Effector memory CD8-positive, alpha-beta T cell (primary cell): ENCODE measurements at regions not wholly inside any gene's neighbourhood (a gene's known extent, or its start where the extent isn't known, plus 50 kb on each side); places are given as distances from the start of the nearest gene placed in this dataset.

Experiments used
- ATAC-seq: fragments of 150-1000 bp; cut with Tn5 transposase; replicated peaks from 2 replicates; pipeline ENCODE4 v1.10.0; 2021; ENCODE audit warnings: mild to moderate bottlenecking, moderate library complexity
- DNase-seq, 3 experiments: peaks; one replicate each; pipeline ENCODE4 v3.0.0; 2021
- H3K27ac Mint-ChIP-seq, 2 donors: one replicate each; pipeline ENCODE4 v1.8.0; 2022; ENCODE audit warnings: mild to moderate bottlenecking in 2 of 2, mixed read lengths in 2 of 2, moderate library complexity in 2 of 2
- H3K27me3 Mint-ChIP-seq, 2 donors: one replicate each; pipeline ENCODE4 v1.8.0; 2022; ENCODE audit warnings: mixed read lengths in 2 of 2
- H3K36me3 Mint-ChIP-seq: one replicate; pipeline ENCODE4 v1.8.0; 2022; ENCODE audit warnings: mild to moderate bottlenecking, moderate library complexity, mixed read lengths; ENCODE audit not compliant: insufficient read depth
- H3K4me1 Mint-ChIP-seq, 2 donors: one replicate each; pipeline ENCODE4 v1.8.0; 2022; ENCODE audit warnings: low read depth in 2 of 2, mixed read lengths in 2 of 2
- H3K4me3 Mint-ChIP-seq, 2 donors: one replicate each; pipeline ENCODE4 v1.8.0; 2022; ENCODE audit warnings: mild to moderate bottlenecking in 2 of 2, mixed read lengths in 2 of 2, moderate library complexity in 2 of 2
- H3K9me3 Mint-ChIP-seq, 2 donors: one replicate each; pipeline ENCODE4 v1.8.0; 2022; ENCODE audit warnings: mixed read lengths in 2 of 2

DNA sequence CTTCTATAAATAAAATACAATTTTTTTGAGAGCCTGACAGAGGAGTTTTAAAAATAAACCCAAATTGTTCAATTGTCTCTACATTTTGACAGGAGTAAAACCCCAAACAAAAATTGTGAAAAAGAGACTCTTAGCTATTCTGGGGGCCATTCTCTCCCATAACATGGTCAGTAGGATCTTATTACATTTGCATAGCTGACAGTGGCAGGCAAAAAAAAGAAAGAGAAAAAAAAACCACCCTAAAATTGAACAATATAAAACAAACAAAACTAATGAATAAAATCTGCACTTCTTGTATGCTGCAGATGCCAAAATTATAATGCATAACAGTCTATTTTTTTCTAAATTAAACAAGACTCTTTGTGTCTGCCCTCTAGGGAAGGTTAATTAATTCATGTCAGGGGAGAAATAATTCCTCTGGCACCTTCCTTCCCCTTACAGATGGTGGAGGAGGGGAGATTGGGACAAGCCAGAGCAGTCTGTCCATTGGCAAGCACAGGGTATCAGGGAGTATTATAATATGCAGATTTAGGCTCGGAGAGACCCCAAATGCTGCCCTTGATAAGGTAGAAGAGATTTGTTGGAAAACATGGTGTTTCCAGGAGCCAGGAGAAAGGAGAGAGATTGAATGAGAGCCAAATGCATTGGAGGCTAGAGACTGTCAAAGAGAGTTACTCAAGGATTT lies 79.7 kb upstream of the CDH6 start:
- Mint-ChIP-seq H3K9me3 (peaks cover 7 to 21% of the 10 kb centered on the region in 2 donors), H3K4me1 (no peaks in the 10 kb centered on the region), H3K27ac (no peak overlapping the region), H3K36me3 (no peaks in the 10 kb centered on the region), H3K27me3 (no peaks in the 10 kb centered on the region), H3K4me3 (no peak overlapping the region)
- no peak for DNase-seq
- no peak for ATAC-seq

GRCh38 chr5:31113101-31113500 lies 80.4 kb upstream of the CDH6 start:
- Mint-ChIP-seq H3K27ac (no peak overlapping the region), H3K9me3 (peaks cover 7 to 21% of the 10 kb centered on the region in 2 donors), H3K4me3 (no peak overlapping the region), H3K4me1 (no peaks in the 10 kb centered on the region), H3K27me3 (no peaks in the 10 kb centered on the region), H3K36me3 (no peaks in the 10 kb centered on the region)
- DNase-seq (no peak), ATAC-seq (no peak)

DNA sequence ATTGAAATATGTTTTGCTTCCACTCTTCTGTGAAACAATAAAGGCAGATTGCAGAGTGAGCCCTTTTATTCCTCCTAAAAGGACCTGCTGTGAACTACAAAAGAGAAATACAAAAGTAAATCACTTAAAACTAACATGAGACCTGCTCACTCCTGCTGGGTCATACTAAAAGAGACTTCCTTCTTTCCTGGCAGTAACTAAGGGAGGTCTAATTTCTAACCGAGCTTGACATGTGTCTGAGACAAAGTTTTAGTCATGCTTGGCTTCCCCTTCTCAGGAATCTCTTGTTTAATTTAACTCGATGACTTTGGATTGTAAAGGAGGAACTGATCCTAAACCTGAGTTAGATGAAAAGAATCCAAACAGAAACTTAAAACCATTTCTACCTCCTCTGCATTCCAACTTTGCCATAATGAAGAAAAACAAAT lies 86.4 kb upstream of the CDH6 start:
- ATAC-seq (no peak), DNase-seq (no peak)
- H3K27me3 Mint-ChIP-seq: no peaks in the 10 kb centered on the region
- no peaks in the 10 kb centered on the region for H3K36me3 Mint-ChIP-seq
- no peaks in the 10 kb centered on the region for H3K4me1 Mint-ChIP-seq
- H3K9me3 Mint-ChIP-seq: peaks cover 2 to 10% of the 10 kb centered on the region in 2 donors
- H3K27ac Mint-ChIP-seq: no peak overlapping the region
- no peak overlapping the region for H3K4me3 Mint-ChIP-seq

DNA sequence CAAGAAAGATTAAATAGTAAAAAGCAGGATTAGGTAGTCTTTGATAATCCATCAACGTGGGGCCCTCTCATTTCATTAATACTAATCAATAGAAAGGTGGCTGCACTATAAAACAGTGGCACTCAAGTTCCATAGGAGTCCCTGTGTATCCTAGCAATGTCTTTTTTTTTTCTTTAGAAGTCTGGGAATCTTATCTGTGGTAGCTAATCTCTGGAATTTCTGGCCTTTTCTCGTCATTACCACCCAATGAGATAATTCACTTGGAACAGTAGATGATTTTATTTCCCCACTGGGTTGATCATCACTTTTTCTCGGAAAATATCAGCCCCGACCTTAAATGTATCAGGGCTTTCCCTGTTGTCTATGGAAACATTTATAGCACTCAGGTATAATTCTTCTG lies 86.8 kb upstream of the CDH6 start:
- Mint-ChIP-seq H3K27me3 (no peaks in the 10 kb centered on the region), H3K9me3 (peaks cover 2 to 6% of the 10 kb centered on the region in 2 donors), H3K4me3 (no peak overlapping the region), H3K36me3 (no peaks in the 10 kb centered on the region), H3K27ac (no peak overlapping the region), H3K4me1 (no peaks in the 10 kb centered on the region)
- no peak for DNase-seq
- ATAC-seq: no peak

DNA sequence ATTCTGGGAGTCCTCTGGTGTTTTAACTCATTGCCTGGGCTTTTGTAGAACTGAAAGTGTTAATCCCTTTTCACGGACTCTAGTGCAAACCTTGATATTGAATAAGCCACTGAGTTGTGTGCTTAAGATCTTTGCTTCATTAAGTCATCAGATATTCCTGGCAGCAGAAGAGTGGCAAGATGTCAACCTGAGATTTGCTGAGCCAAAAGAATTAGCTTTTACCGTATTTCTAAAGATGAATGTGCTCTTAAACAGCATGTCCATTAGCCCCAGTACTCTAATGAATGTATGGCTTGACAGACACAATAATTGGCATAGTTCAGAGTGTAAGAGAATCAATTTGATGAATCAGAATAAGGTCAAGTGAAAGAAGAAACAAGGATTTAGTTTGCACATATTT lies 87.2 kb upstream of the CDH6 start:
- Mint-ChIP-seq H3K9me3 (peaks cover under 1 to 2% of the 10 kb centered on the region in 2 donors), H3K27me3 (no peaks in the 10 kb centered on the region), H3K27ac (no peak overlapping the region), H3K36me3 (no peaks in the 10 kb centered on the region), H3K4me1 (no peaks in the 10 kb centered on the region), H3K4me3 (no peak overlapping the region)
- DNase-seq: no peak
- ATAC-seq: no peak

GRCh38 chr5:31104775-31105174 lies 88.7 kb upstream of the CDH6 start:
- H3K4me1 Mint-ChIP-seq: no peaks in the 10 kb centered on the region
- no peaks in the 10 kb centered on the region for H3K36me3 Mint-ChIP-seq
- DNase-seq (no peak), ATAC-seq (no peak)
- H3K27me3 Mint-ChIP-seq: no peaks in the 10 kb centered on the region
- no peak overlapping the region for H3K27ac Mint-ChIP-seq
- H3K9me3 Mint-ChIP-seq: no peaks in the 10 kb centered on the region
- no peak overlapping the region for H3K4me3 Mint-ChIP-seq

- ATAC-seq (no peak), DNase-seq (no peak)
- no peak overlapping the region for H3K4me3 Mint-ChIP-seq
- no peaks in the 10 kb centered on the region for H3K4me1 Mint-ChIP-seq
- no peaks in the 10 kb centered on the region for H3K9me3 Mint-ChIP-seq
- no peaks in the 10 kb centered on the region for H3K36me3 Mint-ChIP-seq
- H3K27me3 Mint-ChIP-seq: no peaks in the 10 kb centered on the region
- H3K27ac Mint-ChIP-seq: no peak overlapping the region
These were observed 92.6 kb upstream of the CDH6 start for GRCh38 chr5:31100781-31101310.

DNA sequence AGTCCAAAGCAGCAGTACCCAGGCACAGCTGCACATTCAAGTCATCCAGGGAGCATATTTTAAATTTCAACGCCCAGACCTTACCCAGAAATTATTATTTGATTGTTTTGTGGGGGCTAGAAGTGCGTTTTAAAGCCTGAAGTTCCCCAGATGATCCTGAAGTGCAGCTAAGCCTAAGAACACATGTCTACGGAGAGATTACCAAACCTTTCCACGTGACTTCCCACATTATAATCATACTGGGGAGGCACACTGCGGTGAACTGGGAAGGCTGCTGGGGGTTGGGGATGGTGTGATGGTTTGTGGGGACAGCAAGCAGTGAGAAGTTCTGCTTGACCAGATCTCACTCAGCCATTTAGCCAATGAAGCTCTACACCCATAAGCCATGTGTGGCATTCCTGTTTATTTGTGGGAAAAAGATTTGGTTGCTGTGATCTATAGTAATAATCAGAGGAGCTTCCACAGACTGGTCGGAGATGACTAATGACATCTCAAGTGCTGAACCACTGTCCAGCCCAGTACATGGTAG lies 93.4 kb upstream of the CDH6 start:
- Mint-ChIP-seq H3K27me3 (no peaks in the 10 kb centered on the region), H3K9me3 (no peaks in the 10 kb centered on the region), H3K4me1 (no peaks in the 10 kb centered on the region), H3K27ac (no peak overlapping the region), H3K4me3 (no peak overlapping the region), H3K36me3 (no peaks in the 10 kb centered on the region)
- ATAC-seq: no peak
- DNase-seq: no peak

DNA sequence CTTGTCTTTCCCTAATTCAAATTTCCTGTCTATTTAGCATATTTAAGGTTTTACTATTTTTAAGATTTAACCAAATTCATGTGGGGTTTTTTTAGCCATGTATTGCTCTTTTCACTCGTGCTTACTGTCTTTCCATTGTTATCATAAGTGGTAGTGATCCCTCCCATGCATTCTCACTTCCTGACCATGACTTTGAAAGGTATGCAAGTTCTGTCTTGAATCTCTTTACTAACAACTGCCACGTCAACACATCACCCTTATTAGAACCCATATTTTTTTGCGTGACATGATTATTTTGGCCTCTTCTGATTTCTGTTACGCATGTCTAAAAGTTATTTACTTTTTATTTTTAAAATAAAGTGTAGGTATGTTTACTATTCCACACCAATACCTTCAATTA lies 94.7 kb upstream of the CDH6 start:
- ATAC-seq (no peak), DNase-seq (no peak)
- H3K36me3 Mint-ChIP-seq: no peaks in the 10 kb centered on the region
- H3K27ac Mint-ChIP-seq: no peak overlapping the region
- H3K4me1 Mint-ChIP-seq: no peaks in the 10 kb centered on the region
- H3K4me3 Mint-ChIP-seq: no peak overlapping the region
- no peaks in the 10 kb centered on the region for H3K27me3 Mint-ChIP-seq
- peaks cover 0 to under 1% of the 10 kb centered on the region in 2 donors for H3K9me3 Mint-ChIP-seq

DNA sequence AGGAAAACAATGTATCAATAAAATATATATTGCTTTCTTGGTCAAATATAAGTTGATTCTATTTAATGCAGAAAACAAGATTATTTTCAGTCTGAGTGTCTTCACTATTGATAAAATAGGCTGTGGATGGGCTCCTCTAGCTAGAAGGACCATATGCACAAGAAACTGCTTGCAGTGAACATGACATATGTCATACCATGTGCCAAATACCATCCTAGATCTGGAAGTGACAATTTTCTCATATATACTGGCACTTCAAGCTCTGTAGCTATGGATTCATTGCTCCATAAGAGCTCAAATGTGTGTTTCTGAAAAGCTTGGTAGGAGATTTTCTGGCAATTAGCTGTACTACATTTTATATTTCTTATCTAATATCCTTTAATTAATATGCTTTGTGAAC lies 95.6 kb upstream of the CDH6 start:
- H3K27ac Mint-ChIP-seq: no peak overlapping the region
- H3K4me1 Mint-ChIP-seq: no peaks in the 10 kb centered on the region
- peaks cover 3 to 10% of the 10 kb centered on the region in 2 donors for H3K9me3 Mint-ChIP-seq
- DNase-seq (no peak), ATAC-seq (no peak)
- H3K4me3 Mint-ChIP-seq: no peak overlapping the region
- H3K27me3 Mint-ChIP-seq: no peaks in the 10 kb centered on the region
- H3K36me3 Mint-ChIP-seq: no peaks in the 10 kb centered on the region

- H3K27ac Mint-ChIP-seq: no peak overlapping the region
- no peaks in the 10 kb centered on the region for H3K36me3 Mint-ChIP-seq
- no peaks in the 10 kb centered on the region for H3K27me3 Mint-ChIP-seq
- no peaks in the 10 kb centered on the region for H3K4me1 Mint-ChIP-seq
- no peak for ATAC-seq
- H3K9me3 Mint-ChIP-seq: peaks cover 3 to 18% of the 10 kb centered on the region in 2 donors
- DNase-seq: no peak
- no peak overlapping the region for H3K4me3 Mint-ChIP-seq
These were observed 97.1 kb upstream of the CDH6 start for GRCh38 chr5:31096238-31096865.

DNA sequence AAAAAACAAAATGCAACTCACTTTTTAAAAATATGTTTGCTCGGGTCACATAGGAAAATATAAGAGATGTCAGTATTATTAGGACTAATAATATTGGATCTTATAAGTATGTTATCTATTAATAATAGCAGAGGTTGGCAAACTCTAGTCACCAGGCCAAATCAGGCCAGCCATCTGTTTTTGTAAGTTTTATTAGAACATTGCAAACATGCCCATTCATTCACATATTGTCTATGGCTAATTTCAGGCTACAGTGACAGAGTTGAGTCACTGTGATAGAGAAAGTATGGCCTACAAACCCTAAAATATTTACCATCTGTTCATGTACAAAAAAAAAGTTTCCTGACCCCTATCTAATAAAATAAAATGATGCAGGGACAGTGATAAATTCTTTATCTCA lies 97.7 kb upstream of the CDH6 start:
- Mint-ChIP-seq H3K27me3 (no peaks in the 10 kb centered on the region), H3K36me3 (no peaks in the 10 kb centered on the region), H3K4me3 (no peak overlapping the region), H3K9me3 (peaks cover 3 to 18% of the 10 kb centered on the region in 2 donors), H3K4me1 (no peaks in the 10 kb centered on the region), H3K27ac (no peak overlapping the region)
- no peak for ATAC-seq
- no peak for DNase-seq

DNA sequence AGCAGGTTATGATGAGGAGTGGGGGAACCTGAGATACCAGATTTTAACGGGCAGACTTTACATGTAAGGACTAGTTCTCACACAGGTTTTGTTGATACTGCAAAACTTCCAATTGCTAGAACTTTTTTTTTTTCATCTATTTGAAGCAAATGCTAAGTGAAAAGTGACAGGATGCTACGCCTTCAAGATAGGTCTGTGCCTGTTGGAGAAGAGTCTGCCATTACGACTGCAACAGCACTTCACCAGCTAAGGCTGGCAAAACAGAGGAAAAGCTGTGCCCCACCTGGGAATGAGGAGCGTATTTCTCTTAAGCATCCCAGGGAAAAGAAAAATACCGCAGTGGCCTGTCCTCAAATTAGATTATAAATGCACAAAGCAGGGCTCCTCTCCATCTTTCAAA lies 102.0 kb upstream of the CDH6 start:
- no peaks in the 10 kb centered on the region for H3K27me3 Mint-ChIP-seq
- no peaks in the 10 kb centered on the region for H3K36me3 Mint-ChIP-seq
- ATAC-seq: no peak
- no peak overlapping the region for H3K27ac Mint-ChIP-seq
- H3K4me1 Mint-ChIP-seq: no peaks in the 10 kb centered on the region
- H3K9me3 Mint-ChIP-seq: peaks cover 13 to 29% of the 10 kb centered on the region in 2 donors
- H3K4me3 Mint-ChIP-seq: no peak overlapping the region
- DNase-seq: no peak

GRCh38 chr5:31090467-31090866 lies 103.0 kb upstream of the CDH6 start:
- peaks cover 13 to 29% of the 10 kb centered on the region in 2 donors for H3K9me3 Mint-ChIP-seq
- no peaks in the 10 kb centered on the region for H3K4me1 Mint-ChIP-seq
- ATAC-seq: no peak
- H3K27ac Mint-ChIP-seq: no peak overlapping the region
- H3K27me3 Mint-ChIP-seq: no peaks in the 10 kb centered on the region
- no peak for DNase-seq
- H3K36me3 Mint-ChIP-seq: no peaks in the 10 kb centered on the region
- H3K4me3 Mint-ChIP-seq: no peak overlapping the region
